Spinal cord (tissue), 9 donors: ENCODE measurements at regions not wholly inside any gene's neighbourhood (a gene's known extent, or its start where the extent isn't known, plus 50 kb on each side); places are given as distances from the start of the nearest gene placed in this dataset.

Source experiments
- DNase-seq, 6 donors: peaks; one replicate each; pipeline versions ENCODE4 v3.0.0 to v3.0.0-alpha.2; 2013 to 2015; ENCODE audit warnings: low spot score in 6 of 6, low read depth in 4 of 6
- H3K27ac ChIP-seq: one replicate; pipeline ENCODE4 v1.5.1; 2013; ENCODE audit warnings: low read depth, low read length, control low read depth
- H3K27me3 ChIP-seq: one replicate; pipeline ENCODE4 v1.6.1; 2013; ENCODE audit warnings: low read length; ENCODE audit not compliant: control insufficient read depth, insufficient read depth
- H3K36me3 ChIP-seq: one replicate; pipeline ENCODE4 v1.6.1; 2013; ENCODE audit warnings: low read length; ENCODE audit not compliant: control insufficient read depth, insufficient read depth
- H3K4me1 ChIP-seq: one replicate; pipeline ENCODE4 v1.6.1; 2013; ENCODE audit warnings: low read length; ENCODE audit not compliant: control insufficient read depth, insufficient read depth
- H3K4me3 ChIP-seq: one replicate; pipeline ENCODE4 v1.5.1; 2013; ENCODE audit warnings: low read depth, low read length, control low read depth
- H3K9me3 ChIP-seq: one replicate; pipeline ENCODE4 v1.6.1; 2013; ENCODE audit warnings: low read length; ENCODE audit not compliant: control insufficient read depth, insufficient read depth
- WGBS: methylation state at CpG from one replicate; pipeline ENCODE4 v1.1.5; 2013; ENCODE audit warnings: missing lambda C conversion rate; ENCODE audit not compliant: insufficient coverage; 5-methylcytosine and 5-hydroxymethylcytosine counted together
- donor health status: healthy.

DNA sequence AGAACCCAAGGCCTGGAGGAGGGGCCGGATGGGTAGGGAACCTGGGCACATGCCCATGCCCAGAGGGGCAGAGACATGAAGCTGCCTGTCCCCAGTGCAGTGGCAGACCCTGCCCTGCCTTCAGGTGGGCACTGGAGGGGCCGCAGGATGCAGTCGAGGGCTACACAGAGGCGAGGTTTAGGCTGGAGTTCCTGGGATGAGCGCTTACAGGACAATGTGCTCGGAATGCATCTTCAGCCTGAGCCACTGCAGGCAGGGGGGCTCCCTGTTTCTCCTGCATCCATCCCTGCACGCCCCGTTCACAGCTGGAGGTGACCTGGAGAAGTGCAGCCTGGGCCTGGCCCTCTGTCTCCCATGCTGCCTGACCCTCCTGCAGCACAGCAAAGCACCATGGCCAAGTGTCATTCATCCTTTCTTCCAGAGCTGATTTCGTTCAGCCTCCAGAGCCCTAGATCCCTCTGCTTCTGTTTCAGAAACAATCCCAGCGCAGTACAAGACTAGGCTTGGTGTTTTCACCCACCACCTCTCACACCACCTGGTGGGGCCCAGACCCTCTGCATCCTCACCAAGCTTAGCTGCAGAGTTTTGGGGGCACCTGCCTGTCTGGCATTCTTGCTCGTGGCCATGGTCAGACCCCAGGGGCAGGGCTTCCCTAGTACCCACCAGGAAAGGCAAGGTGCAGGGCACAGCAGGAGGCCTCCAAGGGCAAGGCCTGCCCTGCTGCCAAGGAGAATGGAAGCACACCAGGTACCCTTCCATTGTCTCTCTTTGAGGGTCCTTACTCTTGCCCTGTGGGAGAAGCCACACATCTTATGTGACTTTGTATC is 311.9 kb downstream of the TCERG1L start:
- Histone ChIP-seq H3K4me1 (peaks cover 16% of the 10 kb centered on the region), H3K36me3 (no peaks in the 10 kb centered on the region), H3K27me3 (peaks cover 31% of the 10 kb centered on the region), H3K27ac (no peak overlapping the region), H3K9me3 (no peaks in the 10 kb centered on the region), H3K4me3 (no peak overlapping the region)
- WGBS, result 90% methylated on average over 11 of the region's 11 CpGs
- DNase-seq, result no peak

DNA sequence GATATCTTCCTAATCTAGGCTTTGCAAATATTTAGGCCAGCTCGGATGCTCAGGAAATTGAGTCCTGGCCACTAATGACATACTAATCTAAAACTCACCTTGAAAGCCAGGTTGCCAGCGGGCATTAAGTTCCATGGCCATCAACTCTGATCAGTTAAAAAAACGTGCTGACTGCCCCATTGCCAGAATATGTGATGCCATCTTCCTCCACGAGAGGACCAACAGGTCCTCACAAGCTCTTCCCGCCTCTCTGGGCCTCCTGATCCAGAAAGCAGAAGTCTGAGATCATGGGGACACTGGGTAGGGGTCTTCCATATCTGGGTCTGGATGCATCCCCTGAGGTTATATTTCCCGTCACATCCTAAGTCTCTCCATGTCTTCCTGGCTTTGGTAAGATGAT is 311.3 kb downstream of the TCERG1L start:
- no peak overlapping the region for H3K4me3 ChIP-seq
- no peak overlapping the region for H3K27ac ChIP-seq

DNA sequence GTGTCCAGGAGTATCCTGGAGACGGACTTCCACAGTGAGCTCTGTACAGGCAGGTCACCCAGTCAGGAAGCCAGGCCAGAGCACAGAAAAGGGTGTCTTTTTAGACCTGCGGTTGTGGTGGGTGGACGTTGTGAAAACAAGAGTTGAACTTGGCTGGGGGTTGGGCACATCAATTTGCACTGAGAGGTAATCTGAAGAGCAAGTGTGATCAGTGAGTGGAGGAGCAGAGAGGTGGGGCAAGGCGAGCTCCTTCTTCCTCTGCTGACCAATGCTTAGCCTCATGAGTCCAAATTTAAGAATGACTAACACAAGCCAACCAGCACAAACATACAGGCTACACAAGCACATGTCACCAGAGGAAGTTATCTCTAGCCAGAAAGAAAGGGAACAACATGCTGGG is 310.8 kb downstream of the TCERG1L start:
- Histone ChIP-seq H3K4me3 (no peak overlapping the region), H3K9me3 (no peaks in the 10 kb centered on the region), H3K36me3 (no peaks in the 10 kb centered on the region), H3K4me1 (peaks cover 16% of the 10 kb centered on the region), H3K27ac (no peak overlapping the region), H3K27me3 (peaks cover 29% of the 10 kb centered on the region)
- no peak for DNase-seq
- WGBS, result 65% methylated on average over 3 of the region's 4 CpGs

More for the DNA sequence above, 311.3 kb downstream of the TCERG1L start:
- no peak for DNase-seq
- Histone ChIP-seq H3K36me3 (no peaks in the 10 kb centered on the region), H3K4me1 (peaks cover 16% of the 10 kb centered on the region), H3K9me3 (no peaks in the 10 kb centered on the region), H3K27me3 (peaks cover 29% of the 10 kb centered on the region)
- 92% methylated on average over 5 of the region's 6 CpGs for WGBS

DNA sequence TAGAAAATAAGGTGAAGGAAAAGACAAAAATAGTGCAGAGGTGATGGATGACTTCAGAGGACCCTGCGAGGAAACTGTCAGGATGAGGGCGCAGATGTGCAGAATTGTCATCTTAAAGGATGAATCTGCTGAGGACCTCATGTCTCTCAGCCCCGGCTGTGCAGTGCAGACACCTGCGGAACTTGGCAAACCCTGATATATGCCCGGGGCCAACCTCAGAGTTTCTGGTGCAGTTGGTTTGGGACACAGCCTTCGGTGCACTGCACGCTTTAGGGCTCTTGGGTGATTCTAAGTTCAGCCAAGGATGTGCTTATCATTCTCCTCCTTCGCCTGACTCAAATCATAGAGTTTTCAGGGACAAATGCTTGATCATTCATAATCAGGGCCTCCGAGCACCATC is 310.1 kb downstream of the TCERG1L start:
- whole genome bisulfite sequencing, result 71% methylated on average over 9 of the region's 9 CpGs
- Histone ChIP-seq H3K4me3 (no peak overlapping the region), H3K27ac (no peak overlapping the region)

DNA sequence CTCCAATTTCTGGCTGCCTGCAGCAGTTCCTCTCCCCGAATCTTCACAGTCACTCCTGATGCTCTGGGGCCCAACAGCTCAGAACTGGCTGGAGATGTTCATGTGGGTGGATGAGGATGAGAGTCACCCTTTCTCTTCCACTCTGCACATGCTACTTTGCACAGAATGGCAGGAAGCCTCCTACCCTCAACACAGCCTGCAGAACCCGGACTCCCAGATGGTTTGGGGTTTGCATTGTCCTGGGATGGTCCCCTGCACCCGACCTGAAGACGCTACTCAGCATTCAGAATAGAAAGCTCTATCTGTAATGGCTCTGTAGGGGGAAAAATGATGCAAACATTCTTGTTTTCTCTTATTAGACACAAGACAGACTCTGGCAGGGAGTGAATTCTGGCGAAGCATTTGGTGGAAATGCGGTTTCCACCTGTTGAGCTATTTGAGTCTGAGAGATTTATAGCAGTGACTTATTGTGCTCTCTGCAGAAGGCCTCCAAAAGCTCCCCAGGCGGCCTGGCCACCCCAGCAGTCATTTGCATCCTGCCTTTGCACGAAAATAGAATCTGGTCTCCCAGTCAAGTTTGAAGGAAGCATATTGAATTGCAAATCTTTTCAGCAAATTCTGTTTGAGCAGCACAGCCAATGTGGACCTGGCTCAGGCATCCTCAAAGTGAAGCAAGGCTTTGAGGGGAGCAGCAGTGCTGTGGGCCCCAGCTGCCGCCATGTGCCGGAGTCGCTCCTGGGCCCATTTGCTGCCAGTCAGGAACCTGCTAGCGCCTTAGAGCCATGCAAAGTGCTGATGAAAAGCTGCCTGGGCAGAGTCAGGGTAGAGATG is 309.3 kb downstream of the TCERG1L start:
- peak in 5 of 6 donors; percentile 41 to 95 (median 57) for DNase-seq
- Histone ChIP-seq H3K9me3 (no peaks in the 10 kb centered on the region), H3K27ac (no peak overlapping the region), H3K4me3 (no peak overlapping the region), H3K27me3 (peaks cover 27% of the 10 kb centered on the region), H3K36me3 (no peaks in the 10 kb centered on the region), H3K4me1 (peaks cover 16% of the 10 kb centered on the region)
- WGBS, result 24% methylated on average over 7 of the region's 12 CpGs

More for the DNA sequence above, 310.1 kb downstream of the TCERG1L start:
- Histone ChIP-seq H3K27me3 (peaks cover 25% of the 10 kb centered on the region), H3K36me3 (no peaks in the 10 kb centered on the region), H3K4me1 (peaks cover 16% of the 10 kb centered on the region), H3K9me3 (no peaks in the 10 kb centered on the region)
- DNase-seq, result no peak

DNA sequence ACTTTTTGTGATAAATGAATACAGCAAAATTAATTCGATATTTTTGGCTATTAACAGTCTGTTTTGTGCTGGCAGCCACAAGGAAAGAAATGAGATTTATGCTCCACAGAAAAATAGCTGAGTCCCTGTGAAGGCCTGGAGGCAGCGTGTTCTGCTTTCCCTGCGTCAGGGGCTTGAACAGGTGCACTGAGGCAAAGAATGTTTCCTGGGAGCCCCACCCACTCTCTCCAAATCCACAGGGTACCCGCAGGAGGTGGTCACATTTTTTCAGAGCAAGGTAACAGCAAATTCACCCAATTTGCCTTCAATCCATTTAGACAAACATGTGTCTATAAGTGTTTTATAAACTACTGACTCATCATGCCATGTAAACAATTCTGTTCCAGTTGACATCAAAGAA is 308.1 kb downstream of the TCERG1L start:
- 68% methylated on average over 3 of the region's 4 CpGs for WGBS
- Histone ChIP-seq H3K4me3 (no peak overlapping the region), H3K27ac (no peak overlapping the region), H3K36me3 (no peaks in the 10 kb centered on the region), H3K4me1 (peaks cover 16% of the 10 kb centered on the region), H3K27me3 (peaks cover 21% of the 10 kb centered on the region), H3K9me3 (no peaks in the 10 kb centered on the region)
- no peak for DNase-seq

DNA sequence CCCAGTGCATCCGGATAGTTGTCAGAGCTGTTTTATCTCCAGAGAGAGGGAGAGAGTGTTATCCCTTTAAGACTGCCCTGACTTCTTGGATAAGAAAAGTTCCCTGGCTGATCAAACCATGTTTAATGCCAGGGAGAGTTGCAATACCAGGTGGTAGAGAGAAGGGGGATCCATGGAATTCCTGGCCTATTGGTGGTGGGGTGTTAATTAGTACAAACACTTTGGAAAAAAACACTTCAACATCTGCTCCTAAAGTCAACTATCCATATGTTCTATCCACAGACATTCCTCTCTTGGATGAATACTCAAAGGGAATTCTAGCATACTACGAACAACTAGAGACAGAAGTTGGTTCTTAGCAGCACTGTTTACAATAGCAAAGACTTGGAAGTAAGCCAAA is 307.2 kb downstream of the TCERG1L start:
- Histone ChIP-seq H3K36me3 (no peaks in the 10 kb centered on the region), H3K4me3 (no peak overlapping the region), H3K27me3 (peaks cover 14% of the 10 kb centered on the region), H3K9me3 (no peaks in the 10 kb centered on the region), H3K27ac (no peak overlapping the region), H3K4me1 (peaks cover 16% of the 10 kb centered on the region)
- 13% methylated on average over 1 of the region's 2 CpGs for WGBS
- peak in 2 of 6 donors; percentile 68 to 93 for DNase-seq

DNA sequence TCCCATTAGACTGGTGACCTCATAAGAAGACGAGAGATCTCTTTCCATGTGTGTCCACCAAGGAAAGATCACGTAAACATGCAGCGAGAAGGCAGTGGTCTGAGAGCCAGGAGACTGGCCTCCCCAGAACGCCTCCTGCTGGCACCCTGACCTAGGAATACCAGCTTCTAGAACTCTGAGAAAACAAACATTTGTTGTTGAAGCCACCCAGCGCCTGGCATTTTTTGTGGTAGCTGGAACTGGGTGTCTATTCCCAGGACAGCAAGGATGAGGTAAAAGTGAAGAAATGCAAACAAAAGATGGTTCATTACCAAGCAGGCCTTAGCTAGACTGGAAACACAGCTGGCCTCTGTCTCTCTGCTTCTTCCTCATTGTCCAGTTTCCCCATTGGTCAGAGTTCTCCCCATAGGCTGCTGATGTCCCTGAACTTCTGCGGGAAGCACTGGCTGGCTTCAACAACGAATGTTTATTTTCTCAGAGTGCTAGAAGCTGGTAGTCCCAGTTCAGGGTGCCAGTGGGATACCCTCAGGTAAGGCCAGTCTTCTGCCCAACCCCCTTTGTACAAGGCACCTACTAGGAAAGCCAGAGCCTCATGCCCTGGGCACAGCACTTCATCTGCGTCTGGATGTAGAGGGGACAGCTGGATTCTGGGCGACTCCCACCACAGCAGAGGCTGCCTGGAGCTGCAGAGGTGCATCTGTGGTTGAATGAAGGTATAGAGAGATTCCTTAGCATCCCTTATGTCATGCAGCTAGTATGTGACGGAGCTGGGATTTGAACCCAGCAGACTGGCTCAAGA is 304.9 kb downstream of the TCERG1L start:
- Histone ChIP-seq H3K27me3 (peaks cover 15% of the 10 kb centered on the region), H3K27ac (no peak overlapping the region), H3K4me1 (peaks cover 13% of the 10 kb centered on the region), H3K9me3 (no peaks in the 10 kb centered on the region), H3K4me3 (no peak overlapping the region), H3K36me3 (no peaks in the 10 kb centered on the region)
- WGBS, result 94% methylated on average over 7 of the region's 10 CpGs
- DNase-seq, result no peak

DNA sequence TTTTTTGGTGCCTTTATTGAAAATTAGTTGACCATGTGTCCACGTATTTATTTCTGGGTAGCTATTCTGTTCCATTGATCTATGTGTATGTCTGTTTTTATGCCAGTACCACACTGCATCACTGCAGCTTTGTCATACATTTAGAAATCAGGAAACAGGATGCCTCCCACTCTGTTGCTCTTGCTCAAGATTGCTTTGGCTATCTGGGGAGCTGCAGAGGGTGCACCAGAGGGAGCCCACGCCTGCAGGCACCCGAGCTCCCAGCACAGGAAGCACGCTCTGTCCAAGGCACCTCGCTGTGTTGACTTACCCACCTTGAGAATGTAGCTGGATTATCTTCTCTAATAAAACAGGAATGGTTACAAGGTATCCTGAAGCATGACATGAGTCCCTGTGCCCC is 301.7 kb downstream of the TCERG1L start:
- WGBS, result 76% methylated on average over 4 of the region's 5 CpGs
- Histone ChIP-seq H3K4me3 (no peak overlapping the region), H3K27me3 (peaks cover 18% of the 10 kb centered on the region), H3K36me3 (peaks cover 2% of the 10 kb centered on the region), H3K9me3 (no peaks in the 10 kb centered on the region), H3K27ac (no peak overlapping the region), H3K4me1 (peaks cover 4% of the 10 kb centered on the region)
- no peak for DNase-seq
